22Rv1 (cell line): ENCODE measurements at regions not wholly inside any gene's neighbourhood (a gene's known extent, or its start where the extent isn't known, plus 50 kb on each side); places are given as distances from the start of the nearest gene placed in this dataset.

Source experiments
- ZFX ChIP-seq: fragments of 450-650 bp; IDR thresholded peaks from 2 replicates; pipeline ENCODE4 v1.6.1; 2017; ENCODE audit warnings: antibody characterized with exemption, borderline replicate concordance
- TF ChIP-seq, protein P1 (sequence below): fragments of 450-650 bp; IDR thresholded peaks from 2 replicates; pipeline ENCODE4 v1.5.1; 2017; ENCODE audit warnings: mild to moderate bottlenecking

DNA sequence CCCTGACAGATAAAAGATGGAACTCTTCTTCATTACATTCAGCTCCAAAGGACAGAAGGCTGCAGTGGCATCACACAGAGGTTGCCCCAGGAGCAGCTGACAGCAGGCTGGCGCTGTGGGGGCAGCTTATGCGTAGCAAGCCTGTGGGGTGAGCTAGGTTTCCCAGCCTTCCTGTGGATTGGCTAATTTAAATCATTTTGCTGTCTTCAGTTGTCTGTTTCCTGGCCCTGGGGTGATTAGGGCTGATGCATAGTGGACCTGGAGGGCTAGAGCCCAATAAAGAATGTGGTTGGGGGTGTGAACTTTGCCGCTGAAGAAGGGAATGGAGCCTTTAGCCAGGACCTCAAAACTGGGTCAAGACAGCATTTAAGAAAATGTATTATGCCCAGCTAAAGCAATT is 1038.0 kb downstream of the SOCS6 start:
- TF ChIP-seq, protein P1, sequence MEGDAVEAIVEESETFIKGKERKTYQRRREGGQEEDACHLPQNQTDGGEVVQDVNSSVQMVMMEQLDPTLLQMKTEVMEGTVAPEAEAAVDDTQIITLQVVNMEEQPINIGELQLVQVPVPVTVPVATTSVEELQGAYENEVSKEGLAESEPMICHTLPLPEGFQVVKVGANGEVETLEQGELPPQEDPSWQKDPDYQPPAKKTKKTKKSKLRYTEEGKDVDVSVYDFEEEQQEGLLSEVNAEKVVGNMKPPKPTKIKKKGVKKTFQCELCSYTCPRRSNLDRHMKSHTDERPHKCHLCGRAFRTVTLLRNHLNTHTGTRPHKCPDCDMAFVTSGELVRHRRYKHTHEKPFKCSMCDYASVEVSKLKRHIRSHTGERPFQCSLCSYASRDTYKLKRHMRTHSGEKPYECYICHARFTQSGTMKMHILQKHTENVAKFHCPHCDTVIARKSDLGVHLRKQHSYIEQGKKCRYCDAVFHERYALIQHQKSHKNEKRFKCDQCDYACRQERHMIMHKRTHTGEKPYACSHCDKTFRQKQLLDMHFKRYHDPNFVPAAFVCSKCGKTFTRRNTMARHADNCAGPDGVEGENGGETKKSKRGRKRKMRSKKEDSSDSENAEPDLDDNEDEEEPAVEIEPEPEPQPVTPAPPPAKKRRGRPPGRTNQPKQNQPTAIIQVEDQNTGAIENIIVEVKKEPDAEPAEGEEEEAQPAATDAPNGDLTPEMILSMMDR = no peak
- no peak for TF ChIP-seq ZFX
